Hematopoietic multipotent progenitor cell treated with erythropoietin and hydrocortisone succinate and interleukin-3 and kit ligand, for 4 days (in vitro differentiated cells): ENCODE measurements at regions not wholly inside any gene's neighbourhood (a gene's known extent, or its start where the extent isn't known, plus 50 kb on each side); places are given as distances from the start of the nearest gene placed in this dataset.

Experiments
- DNase-seq: peaks from one replicate; pipeline ENCODE4 v3.0.0-alpha.2; 2015

- no peak for DNase-seq
Measured at GRCh38 chr10:10644676-10645385, 372.8 kb upstream of the CELF2 start.

DNA sequence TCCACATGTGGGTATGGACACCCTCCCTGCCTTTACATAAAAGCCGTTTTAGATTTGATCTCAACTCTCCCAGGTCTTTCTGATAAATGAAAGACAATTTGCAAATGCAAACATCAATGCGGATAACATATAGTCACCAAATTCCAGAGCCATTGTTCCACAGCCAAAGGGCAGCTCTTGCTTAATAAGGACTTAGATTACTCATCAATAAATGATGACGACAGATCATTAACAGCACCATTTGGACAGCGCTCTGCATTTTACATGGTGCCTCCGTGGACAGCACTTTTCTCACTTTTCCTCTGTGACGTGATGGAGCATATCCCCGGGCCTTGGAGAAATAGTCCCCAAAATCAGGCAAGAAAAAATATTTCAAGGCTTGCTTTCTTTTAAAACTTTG, 370.3 kb upstream of the CELF2 start:
- no peak for DNase-seq

DNA sequence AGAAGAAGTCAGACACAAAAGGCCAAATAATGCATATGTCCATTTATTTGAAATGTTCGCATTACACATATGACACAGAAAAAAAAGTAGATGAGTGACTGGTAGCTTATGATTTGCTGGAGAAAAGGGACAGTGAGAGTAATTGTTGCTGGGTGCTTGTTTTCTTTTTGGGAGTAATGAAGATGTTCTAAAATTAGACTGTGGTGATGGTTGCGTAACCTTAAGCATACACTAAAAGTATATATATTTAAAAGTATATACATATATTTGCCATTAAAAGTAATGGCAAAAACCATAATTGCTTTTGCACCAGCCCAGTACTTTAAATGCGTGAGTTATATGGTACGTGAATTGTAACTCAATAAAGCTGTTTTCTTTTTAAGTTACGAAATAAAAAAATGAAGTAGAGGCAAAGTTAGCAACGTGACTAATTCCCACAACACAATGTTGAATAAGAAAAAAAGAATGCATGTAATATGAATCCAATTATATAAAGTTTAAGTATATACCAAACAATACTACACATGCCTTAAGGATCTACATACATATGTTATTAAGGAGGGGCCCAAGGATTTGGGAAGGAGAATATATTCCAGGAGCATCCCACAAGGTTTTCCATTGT, 360.4 kb upstream of the CELF2 start:
- DNase-seq = peak; percentile 16

- DNase-seq = peak; percentile 56
Measured at GRCh38 chr10:10658172-10658785, 359.4 kb upstream of the CELF2 start.

DNA sequence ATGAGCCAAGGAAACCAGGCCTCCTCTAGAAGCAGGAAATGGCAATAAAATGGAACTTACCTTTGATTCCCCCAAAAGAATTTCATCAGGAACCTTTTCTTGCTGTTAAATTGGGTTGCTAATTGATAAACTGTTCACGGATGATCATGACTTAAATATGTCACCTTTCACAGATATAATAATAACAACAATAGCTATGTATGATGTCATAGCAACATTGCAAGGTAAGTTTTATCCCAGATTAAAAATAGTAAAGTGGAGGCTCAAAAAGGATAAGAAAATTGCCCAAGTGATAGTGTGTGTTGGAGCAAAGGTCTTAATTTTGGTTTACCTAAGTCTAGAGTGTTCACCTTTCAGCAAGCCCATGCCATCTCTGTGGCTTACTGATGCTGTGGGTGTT, 357.6 kb upstream of the CELF2 start:
- DNase-seq = no peak

GRCh38 chr10:10661176-10661575, 356.5 kb upstream of the CELF2 start:
- DNase-seq = no peak

DNA sequence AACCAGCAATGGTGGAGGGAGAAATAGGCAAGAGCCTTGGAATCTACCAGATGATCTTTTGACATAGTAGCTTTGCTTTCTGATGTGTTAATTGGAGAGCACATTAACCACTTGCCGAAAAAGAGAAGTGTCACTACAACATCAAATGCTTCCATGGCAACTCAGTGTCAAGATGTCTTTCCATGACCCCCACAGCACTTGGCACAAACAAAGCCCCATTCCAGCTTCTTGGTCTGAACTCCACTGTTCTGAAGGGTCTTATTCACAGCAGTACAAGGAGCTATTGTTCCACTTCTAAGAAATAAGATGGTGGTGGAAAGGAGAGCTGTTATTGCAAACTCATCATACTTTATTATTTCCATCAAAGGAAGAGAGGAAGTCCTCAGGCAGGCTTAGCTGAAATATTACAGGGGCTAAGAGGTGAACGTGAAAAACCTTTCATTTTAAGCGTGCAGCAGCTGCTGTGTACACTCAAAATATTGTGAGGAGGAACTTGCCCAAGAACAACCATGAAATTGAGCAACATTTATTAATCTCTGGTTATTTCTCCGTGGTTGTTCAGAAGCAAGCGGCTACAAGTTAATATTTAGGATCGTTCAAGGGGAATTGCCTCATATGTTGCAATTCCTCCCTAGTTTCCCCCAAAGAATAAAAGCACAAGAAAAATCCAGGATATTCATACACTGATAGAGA, 354.8 kb upstream of the CELF2 start:
- DNase-seq = peak; percentile 53

- no peak for DNase-seq
Measured at GRCh38 chr10:10663622-10664021, 354.1 kb upstream of the CELF2 start.

DNA sequence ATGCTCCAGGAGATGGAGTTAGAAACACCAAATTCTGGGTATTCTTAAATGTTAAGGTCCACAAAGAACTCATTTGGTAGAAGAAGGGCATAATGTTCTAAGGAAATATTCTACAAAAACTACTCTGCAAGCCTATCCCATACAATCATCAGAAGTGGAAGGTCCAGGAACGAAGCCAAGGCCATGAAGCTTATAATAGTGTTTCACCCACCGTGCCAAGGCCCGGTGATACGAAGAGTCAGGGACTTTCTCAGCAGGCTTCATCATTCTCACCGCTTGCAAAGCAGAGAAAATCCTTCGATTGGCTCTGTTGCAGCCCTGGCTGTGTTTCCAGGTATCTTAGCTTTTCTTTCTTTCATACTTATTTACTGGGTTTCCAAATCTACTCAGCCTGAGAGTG, 351.9 kb upstream of the CELF2 start:
- no peak for DNase-seq

- DNase-seq = no peak
Measured at GRCh38 chr10:10667466-10667865, 350.2 kb upstream of the CELF2 start.

DNA sequence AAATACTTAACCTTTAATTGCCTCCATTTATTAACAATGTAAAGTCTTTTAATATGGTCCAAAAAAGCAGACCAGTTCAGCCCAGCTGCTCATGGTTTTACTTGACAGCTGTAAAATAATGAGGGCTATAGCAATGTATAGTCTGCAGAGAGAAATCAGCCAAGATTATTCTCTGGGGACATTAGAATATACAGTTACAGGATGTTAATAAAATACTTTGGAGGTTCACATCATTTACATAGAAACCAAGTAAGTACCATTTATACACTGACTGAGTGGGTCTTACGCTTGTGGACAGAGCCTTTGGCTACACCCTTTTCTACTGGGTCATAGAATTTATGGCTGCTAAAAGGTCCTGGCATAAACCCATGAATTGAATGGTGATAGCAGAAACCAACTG, 340.7 kb upstream of the CELF2 start:
- DNase-seq = no peak

DNA sequence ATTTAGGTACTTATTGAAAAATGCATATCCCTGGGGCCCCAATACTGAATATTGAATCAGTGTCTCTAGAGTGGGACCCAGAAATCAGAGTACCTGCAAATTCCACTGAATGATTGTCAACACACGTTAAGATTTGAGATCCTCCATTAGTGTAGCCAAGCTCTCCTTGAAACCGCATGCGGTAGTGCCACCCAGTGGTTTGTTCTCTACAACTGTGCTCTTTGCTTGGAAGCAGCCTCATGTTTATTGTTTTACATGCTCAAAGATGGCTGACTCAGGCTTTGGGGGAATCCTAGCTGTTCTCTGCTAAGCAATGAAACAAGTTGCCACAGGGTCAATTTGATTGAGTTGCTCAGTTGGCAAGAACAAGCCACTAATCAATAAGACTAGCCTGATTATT, 340.2 kb upstream of the CELF2 start:
- peak; percentile 84 for DNase-seq

DNA sequence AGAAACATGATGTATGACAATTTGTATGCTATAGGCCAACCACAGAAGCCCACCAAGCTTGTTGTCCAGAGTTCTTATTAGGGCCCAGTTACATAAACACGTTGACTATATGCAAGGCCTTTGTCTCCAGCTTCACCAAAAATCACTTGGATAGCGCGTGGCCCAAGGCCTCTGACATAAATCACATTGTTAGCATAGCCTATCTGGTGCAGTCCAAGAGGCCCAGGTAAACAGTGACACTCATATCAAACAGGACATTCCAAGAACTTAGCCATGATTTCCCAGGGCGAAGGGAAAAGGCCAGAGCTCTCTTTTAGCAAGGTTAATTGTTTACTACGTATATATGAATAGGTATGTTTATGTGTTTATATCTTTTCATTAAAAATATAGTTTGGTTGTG, 337.2 kb upstream of the CELF2 start:
- no peak for DNase-seq

DNA sequence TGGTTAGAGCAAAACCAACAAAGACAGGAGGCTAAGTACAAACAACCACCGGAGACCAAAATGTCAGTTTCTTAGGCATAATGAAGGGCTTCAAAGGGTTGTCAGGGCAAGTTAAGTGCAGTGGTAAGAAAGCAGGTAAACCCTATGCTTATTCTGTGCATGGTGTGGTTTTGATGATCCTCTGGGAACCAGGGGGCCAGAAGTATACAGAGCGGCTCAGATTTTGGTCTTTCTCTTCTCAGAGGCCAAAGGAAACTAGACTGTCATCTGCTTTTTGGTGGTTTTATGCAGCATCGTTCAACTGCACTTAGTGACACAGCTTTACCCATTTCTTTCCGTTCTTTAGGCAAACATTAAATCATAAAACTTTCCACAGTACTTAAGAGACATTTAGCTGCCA, 332.7 kb upstream of the CELF2 start:
- no peak for DNase-seq

- no peak for DNase-seq
Measured at GRCh38 chr10:10685566-10685965, 332.1 kb upstream of the CELF2 start.

DNA sequence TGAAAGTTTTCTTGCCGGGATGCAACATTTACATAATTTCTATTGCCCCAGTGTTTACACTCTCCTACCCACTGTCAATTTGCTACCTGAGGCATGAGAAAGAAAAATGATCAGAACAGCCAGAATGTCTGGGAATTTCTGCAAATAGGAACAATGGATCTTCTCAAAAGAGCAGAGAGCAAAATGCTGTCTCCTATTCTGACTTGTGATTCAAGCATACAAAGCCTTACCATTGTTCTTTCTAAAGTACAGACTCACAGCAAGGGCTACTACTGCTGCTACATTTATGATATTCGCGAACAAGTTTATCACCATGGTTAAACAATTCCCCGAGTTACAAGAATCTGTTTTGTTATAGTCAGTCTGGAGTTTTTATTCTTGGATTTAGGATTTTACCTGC, 329.9 kb upstream of the CELF2 start:
- DNase-seq = no peak

GRCh38 chr10:10699427-10699826, 318.2 kb upstream of the CELF2 start:
- DNase-seq = peak; percentile 28

DNA sequence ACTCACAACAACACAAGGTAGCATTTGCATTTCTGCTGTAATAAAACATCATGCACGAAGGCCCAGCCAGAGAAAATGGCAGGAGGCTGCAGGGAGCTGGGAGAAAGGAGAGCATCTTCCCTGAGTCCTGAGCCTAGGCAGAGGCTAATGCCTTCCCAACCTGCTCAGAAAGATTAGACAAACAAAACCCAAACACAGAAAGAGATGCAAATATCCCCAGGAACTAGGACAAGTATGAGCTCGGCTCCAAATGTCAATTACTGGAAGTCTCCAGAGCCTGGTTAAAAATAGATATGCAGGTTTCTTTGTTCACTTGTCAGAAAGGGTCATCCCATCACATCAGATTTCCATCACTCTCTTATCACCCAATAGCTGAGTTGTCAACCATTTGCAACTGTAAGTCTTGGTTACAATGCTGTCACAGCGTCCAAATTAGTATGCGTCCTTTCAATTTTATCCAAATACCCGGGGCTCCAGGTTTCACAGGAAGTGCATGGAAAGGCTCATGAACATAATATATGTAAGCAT, 316.5 kb upstream of the CELF2 start:
- DNase-seq = no peak

DNA sequence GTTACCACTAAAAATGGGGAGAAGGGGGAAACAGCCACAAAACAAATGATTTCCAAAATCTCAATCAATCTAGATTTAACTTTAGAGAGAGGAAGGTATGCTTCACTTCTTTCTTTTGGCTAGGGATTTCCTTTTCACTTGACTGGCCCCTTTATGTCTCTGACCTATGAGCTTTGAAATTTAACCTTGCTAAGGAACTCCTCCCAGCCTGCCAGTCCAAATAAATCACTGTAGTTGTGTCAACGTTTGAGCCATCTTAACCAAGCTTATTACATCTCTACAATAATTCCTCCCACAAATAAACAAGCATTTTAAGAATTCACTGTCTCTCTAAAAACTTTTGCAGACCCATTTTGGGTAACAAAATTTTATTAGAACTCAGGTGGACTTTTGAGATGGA, 315.5 kb upstream of the CELF2 start:
- no peak for DNase-seq

GRCh38 chr10:10703382-10703781, 314.3 kb upstream of the CELF2 start:
- DNase-seq = no peak

DNA sequence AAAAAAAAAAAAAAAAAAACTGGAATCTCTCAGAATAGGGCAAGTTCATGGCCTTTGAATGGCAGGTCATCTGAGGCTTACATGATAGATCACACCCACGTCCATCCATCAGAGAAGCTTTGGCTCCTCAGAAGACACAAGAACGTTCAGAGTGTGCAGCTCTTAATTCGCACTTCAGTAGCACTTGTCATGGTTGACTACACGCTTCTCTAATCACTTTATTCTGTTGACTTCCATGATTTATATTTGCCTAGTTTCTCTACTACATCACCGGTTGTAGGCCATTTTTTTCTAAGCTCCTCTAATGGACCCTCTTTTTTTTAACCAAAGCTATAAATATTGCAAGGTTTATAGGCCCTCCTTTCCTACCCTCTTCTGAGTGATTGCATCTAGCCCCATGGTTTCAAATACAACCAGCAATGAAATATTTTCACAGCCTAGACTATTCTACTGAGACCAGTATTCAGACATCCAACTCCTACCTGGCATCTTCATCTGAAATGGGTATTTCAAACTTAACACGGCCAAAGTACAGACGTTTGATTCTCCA, 305.4 kb upstream of the CELF2 start:
- no peak for DNase-seq

DNA sequence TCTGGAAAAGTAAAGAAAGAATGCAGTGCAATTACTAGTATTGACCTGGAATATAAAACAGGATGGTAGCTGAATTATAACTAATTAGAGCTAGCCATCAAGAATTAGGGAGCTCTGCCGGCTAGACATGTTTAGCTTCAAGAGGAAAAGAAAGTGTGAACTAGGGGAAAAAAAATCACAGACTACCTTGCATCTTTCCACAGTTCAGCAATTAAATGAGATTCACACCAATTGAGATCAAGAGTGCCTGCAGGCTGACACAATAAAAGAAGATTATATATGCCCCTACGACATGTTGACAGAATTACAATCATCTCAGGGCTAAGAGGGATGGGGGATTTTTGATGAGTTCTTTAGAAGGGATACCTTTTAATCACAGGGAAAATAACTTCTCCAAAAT, 303.3 kb upstream of the CELF2 start:
- DNase-seq = no peak

DNA sequence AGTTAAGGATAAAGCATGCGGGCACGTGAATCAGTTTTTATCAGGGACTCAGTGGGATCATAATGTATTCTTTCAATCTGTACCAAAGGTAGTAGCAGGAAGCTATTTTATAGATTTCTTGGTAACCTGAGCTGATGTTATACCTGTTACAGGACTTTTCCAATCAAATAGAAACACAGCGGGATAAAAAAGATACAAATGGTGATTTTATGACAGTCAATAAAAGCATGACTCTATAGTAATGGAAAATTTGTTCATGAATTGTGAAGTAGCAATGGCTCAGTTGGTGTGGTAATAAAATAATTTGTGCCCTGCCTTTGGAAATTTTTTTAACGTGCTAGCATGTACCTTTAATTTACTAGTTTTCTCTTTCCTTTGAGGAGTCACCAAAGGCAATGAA, 300.7 kb upstream of the CELF2 start:
- DNase-seq = no peak
